Calu3 (cell line): ENCODE measurements at regions not wholly inside any gene's neighbourhood (a gene's known extent, or its start where the extent isn't known, plus 50 kb on each side); places are given as distances from the start of the nearest gene placed in this dataset.

Source experiments
- BruUV-seq: library from RNA; stranded (reverse); fragments of 400-500 nt; replicated peaks from 2 replicates; lab custom pipeline; 2021; lab: Mats Ljungman, UMichigan
- CTCF ChIA-PET: fragments of 300-600 bp; sonication (Branson Sonifier 250); formaldehyde crosslinking; loops from one replicate; lab custom pipeline; 2022; ENCODE audit warnings: antibody characterized with exemption; lab: Charles Lee
- DNase-seq: peaks from one replicate; pipeline ENCODE4 v3.0.0; 2022
- H3K27ac Mint-ChIP-seq: one replicate; pipeline ENCODE4 v1.8.0; 2022; ENCODE audit warnings: mixed read lengths; ENCODE audit not compliant: unreplicated experiment
- H3K27me3 Mint-ChIP-seq: one replicate; pipeline ENCODE4 v1.8.0; 2022; ENCODE audit warnings: mixed read lengths; ENCODE audit not compliant: unreplicated experiment
- H3K36me3 Mint-ChIP-seq: one replicate; pipeline ENCODE4 v1.8.0; 2022; ENCODE audit warnings: mild to moderate bottlenecking, moderate library complexity, mixed read lengths; ENCODE audit not compliant: insufficient read depth, unreplicated experiment
- H3K4me1 Mint-ChIP-seq: one replicate; pipeline ENCODE4 v1.8.0; 2022; ENCODE audit warnings: mild to moderate bottlenecking, low read depth, mixed read lengths; ENCODE audit not compliant: unreplicated experiment
- H3K4me3 Mint-ChIP-seq: one replicate; pipeline ENCODE4 v1.8.0; 2022; ENCODE audit warnings: mild to moderate bottlenecking, low read depth, moderate library complexity, mixed read lengths; ENCODE audit not compliant: unreplicated experiment
- H3K9me3 Mint-ChIP-seq: one replicate; pipeline ENCODE4 v1.8.0; 2022; ENCODE audit warnings: low read depth, mixed read lengths; ENCODE audit not compliant: unreplicated experiment
- intact Hi-C: fragments of 100-400 bp; cut with micrococcal nuclease; formaldehyde crosslinking; loops from one replicate; pipeline ENCODE4 v1.10.0; 2022; ENCODE audit not compliant: unreplicated experiment
- TF ChIP-seq, protein P1 (sequence below): fragments of 200-600 bp; IDR thresholded peaks from one replicate; pipeline ENCODE4 v1.8.0; 2022; ENCODE audit warnings: antibody characterized with exemption; ENCODE audit not compliant: unreplicated experiment

GRCh38 chr6:90719321-90720195, 132.7 kb upstream of the MAP3K7 start:
- Mint-ChIP-seq H3K4me3 (no peak overlapping the region), H3K27ac (no peak overlapping the region), H3K27me3 (peaks cover 33% of the 10 kb centered on the region), H3K4me1 (peaks cover 6% of the 10 kb centered on the region), H3K9me3 (no peaks in the 10 kb centered on the region), H3K36me3 (no peaks in the 10 kb centered on the region)
- DNase-seq, result no peak
- BruUV-seq, result no TSS peak
- CTCF ChIA-PET, result no interaction called here
- TF ChIP-seq, protein P1, sequence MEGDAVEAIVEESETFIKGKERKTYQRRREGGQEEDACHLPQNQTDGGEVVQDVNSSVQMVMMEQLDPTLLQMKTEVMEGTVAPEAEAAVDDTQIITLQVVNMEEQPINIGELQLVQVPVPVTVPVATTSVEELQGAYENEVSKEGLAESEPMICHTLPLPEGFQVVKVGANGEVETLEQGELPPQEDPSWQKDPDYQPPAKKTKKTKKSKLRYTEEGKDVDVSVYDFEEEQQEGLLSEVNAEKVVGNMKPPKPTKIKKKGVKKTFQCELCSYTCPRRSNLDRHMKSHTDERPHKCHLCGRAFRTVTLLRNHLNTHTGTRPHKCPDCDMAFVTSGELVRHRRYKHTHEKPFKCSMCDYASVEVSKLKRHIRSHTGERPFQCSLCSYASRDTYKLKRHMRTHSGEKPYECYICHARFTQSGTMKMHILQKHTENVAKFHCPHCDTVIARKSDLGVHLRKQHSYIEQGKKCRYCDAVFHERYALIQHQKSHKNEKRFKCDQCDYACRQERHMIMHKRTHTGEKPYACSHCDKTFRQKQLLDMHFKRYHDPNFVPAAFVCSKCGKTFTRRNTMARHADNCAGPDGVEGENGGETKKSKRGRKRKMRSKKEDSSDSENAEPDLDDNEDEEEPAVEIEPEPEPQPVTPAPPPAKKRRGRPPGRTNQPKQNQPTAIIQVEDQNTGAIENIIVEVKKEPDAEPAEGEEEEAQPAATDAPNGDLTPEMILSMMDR, result no peak
- intact Hi-C loops, result no loop called here

DNA sequence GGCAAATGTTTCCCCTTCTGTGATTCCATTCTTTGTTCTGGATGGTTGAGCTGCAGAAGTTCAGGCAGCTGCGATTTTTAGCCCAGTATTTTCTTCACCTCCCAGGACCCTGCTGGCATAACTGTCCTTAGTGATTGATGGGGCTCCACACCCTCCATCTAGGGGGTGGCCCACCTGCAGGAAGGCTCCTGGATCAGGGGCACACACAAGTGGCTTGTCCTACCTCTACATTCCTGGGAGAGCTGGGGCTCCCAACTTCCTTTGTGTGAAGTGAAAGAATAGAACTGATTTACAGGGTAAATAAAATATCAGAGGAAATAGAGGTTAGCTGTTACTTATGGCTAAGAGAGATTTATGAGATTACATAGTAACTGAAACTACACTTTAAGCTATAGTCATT, 129.5 kb upstream of the MAP3K7 start:
- Mint-ChIP-seq H3K9me3 (no peaks in the 10 kb centered on the region), H3K36me3 (no peaks in the 10 kb centered on the region), H3K27me3 (peaks cover 33% of the 10 kb centered on the region), H3K4me1 (peaks cover 6% of the 10 kb centered on the region), H3K27ac (no peak overlapping the region), H3K4me3 (no peak overlapping the region)
- TF ChIP-seq, protein P1, result no peak
- CTCF ChIA-PET, result no interaction called here
- intact Hi-C loops, result no loop called here
- DNase-seq, result no peak
- no TSS peak for BruUV-seq

GRCh38 chr6:90715093-90715655, 128.3 kb upstream of the MAP3K7 start:
- CTCF ChIA-PET, result no interaction called here
- no TSS peak for BruUV-seq
- no peak for DNase-seq
- H3K9me3 Mint-ChIP-seq, result no peaks in the 10 kb centered on the region
- no peak overlapping the region for H3K4me3 Mint-ChIP-seq
- TF ChIP-seq, protein P1, result no peak
- no peak overlapping the region for H3K27ac Mint-ChIP-seq
- H3K4me1 Mint-ChIP-seq, result peaks cover 6% of the 10 kb centered on the region
- H3K27me3 Mint-ChIP-seq, result peaks cover 33% of the 10 kb centered on the region
- intact Hi-C loops, result no loop called here
- H3K36me3 Mint-ChIP-seq, result no peaks in the 10 kb centered on the region

- Mint-ChIP-seq H3K27me3 (peaks cover 33% of the 10 kb centered on the region), H3K9me3 (no peaks in the 10 kb centered on the region), H3K4me3 (no peak overlapping the region), H3K4me1 (no peaks in the 10 kb centered on the region), H3K27ac (no peak overlapping the region), H3K36me3 (no peaks in the 10 kb centered on the region)
- intact Hi-C loops, result no loop called here
- DNase-seq, result no peak
- TF ChIP-seq, protein P1, result no peak
- BruUV-seq, result no TSS peak
- CTCF ChIA-PET, result interaction anchor here (0.6 kb wide), 1 partner anchor 100 kb away, joined by 3 read pairs; no protein-coding TSS in a partner anchor
Measured at GRCh38 chr6:90714319-90714718, 127.4 kb upstream of the MAP3K7 start.
